Right forelimb (tissue), 1 donor: ENCODE measurements at regions not wholly inside any gene's neighbourhood (a gene's known extent, or its start where the extent isn't known, plus 50 kb on each side); places are given as distances from the start of the nearest gene placed in this dataset.
"Not testable (repeated sequence)": the region's sequence is repeated elsewhere in the genome, so short reads cannot be mapped to it uniquely, and the experiment has no call there.

ENCODE experiments used
- DNase-seq: peaks from one replicate; pipeline ENCODE4 v3.0.0-alpha.2; 2018

DNA sequence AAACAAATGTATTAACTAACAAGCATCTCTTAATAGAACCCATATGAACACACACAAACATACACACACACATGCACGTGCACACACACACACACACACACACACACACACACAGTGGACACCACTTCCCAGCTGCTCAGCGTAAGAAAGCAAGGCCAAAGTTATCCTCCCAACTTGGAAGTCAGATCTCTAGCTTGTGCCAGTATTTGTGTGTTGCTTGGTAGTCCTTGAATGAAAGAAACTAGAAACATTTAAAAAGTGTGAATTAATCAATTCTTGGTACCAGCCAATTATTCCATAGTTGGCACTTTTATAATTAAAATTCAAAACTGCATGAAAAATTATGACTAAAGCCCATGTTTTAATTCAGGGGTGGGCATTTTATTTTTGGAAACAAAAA lies 178.1 kb downstream of the TMEM161B start:
- DNase-seq, result no peak

DNA sequence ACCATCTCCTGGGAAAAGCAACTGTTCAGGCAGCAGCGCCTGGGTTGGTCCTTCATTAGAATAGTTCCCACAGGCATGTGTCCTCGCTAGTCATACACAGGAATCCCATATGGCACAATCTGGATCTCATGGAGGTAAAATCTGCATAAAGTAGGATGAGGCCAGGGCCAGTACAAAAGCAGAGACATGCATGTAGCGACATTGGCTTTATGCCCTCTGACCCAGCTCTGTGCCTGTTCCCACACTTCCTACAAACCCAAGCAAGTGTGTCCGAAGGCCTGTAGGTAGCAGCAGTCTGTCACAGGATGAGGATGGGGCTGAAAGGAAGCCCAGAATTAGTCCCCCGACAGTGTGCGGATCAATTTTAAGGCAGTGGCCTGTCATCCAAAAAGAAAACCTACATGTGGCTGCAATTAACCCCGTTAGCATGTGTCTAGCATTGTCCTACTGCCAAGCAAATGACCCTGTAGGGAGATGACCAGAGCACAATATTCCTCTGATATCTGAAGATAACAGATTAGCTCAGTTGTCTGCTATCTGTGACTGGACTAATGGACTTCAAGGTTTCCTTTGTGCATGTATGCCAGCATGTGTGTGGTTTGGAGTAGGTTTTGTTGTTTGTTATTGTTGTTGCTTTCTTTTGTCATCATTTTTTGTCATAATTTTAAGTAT lies 178.8 kb downstream of the TMEM161B start:
- DNase-seq, result no peak

DNA sequence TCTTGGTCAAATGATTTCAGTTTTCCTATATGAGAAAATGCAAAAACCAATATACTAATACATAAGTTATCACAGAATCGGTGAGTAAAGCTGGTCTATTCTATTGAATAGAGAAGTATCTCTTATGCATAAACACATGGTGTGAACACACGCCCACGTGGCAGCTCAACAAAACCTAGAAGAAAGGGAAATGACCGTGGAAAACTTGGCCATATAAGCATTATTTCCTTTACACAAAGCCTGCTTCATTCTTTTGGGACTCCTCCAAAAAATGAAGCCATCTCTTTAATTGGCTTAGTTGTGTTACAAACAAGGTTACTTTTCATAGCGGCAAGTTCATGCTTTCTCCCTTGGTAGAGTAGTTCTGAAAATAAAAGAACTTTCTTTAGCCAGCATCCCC lies 183.2 kb downstream of the TMEM161B start:
- no peak for DNase-seq

DNA sequence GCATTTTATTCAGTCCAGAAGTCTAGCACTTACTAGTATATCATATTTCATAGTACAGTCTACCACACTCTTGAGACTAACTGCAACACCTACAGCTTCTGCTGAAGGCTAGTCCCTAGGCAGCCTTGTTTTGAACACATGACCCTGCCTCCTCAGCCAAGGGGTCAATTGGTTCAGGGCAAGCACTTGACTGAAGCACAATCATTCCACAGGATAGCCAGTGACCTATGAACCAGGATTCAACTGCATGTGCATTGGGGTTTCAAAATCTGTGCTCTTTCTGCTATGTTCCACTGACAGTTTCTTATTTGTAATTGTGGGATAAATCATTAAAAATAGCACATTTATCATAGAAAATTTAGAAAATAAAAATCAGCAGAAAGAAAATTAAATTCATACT lies 186.8 kb downstream of the TMEM161B start:
- no peak for DNase-seq

DNA sequence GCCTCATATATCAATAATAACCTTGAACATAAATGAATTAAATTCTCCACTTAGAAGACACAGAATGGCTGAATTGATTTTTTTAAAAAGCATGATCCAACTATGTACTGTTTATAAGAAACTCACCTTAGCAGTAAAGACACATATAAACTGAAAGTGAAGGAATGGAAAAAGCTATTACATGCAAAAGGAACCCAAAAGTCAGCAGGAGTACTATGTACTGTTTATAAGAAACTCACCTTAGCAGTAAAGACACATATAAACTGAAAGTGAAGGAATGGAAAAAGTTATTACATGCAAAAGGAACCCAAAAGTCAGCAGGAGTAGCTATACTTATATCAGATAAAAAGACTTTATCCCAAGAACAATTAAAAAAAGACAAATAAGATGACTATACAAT lies 204.8 kb downstream of the TMEM161B start:
- DNase-seq, result no peak

DNA sequence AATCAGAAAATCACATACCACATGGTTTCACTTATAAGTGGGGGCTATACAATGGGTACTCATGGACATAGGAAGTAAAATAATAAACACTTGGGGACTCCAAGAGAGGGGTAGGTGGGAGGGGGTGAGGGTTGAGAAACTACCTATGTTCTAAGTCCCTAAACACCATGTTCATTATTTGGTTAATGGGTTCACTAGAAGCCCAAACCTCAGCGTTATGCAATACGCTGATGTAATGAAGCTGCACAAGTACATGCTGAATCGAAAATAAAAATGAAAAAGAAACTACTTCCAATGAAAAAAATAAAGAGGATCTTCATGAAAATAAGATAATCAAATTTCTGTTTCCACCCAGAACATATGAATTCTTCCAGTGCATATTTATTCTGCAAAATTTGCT lies 208.5 kb downstream of the TMEM161B start:
- DNase-seq, result no peak

DNA sequence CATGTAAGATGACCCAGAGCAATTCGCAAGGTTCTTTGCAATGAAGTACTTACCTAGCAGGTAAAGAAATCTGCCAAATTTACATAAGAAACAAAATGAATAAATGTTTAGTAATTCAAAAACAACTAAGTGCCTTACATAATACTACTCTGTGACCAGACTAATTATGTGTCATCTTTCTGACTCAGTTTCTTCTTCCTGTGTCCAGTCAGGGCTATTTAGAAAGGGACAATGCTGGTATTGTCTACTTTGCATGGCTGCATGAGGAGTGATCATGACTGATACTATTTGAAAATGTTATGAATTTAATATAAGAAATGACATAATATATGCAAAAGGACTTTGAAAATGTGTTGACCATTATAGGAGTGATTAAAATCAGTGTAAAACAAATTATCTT lies 210.0 kb downstream of the TMEM161B start:
- no peak for DNase-seq

DNA sequence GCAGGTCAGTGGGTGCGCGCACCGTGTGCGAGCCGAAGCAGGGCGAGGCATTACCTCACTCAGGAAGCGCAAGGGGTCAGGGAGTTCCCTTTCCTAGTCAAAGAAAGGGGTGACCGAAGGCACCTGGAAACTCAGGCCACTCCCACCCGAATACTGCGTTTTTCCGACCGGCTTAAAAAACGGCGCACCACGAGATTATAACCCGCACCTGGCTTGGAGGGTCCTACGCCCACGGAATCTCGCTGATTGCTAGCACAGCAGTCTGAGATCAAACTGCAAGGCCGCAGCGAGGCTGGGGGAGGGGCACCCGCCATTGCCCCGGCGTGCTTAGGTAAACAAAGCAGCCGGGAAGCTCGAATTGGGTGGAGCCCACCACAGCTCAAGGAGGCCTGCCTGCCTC lies 216.2 kb downstream of the TMEM161B start:
- not testable (repeated sequence) for DNase-seq

DNA sequence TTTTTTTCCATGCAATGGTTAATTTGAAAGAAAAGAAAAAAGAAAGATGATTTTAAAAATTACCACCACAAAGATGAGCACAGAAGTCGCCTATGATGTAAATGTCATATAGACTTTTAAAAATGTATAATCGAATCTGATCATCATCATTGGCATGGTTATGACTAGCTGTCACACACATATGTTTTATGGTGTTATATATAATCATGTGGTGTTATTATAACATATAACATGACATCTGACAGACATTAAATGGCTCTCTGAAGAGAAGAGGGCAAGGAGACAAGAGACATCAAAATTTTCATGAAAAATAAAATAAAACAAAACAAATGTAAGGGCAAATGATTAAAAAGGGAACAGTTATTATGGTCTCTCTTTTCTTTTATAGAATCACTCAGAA lies 217.5 kb downstream of the TMEM161B start:
- DNase-seq, result no peak

DNA sequence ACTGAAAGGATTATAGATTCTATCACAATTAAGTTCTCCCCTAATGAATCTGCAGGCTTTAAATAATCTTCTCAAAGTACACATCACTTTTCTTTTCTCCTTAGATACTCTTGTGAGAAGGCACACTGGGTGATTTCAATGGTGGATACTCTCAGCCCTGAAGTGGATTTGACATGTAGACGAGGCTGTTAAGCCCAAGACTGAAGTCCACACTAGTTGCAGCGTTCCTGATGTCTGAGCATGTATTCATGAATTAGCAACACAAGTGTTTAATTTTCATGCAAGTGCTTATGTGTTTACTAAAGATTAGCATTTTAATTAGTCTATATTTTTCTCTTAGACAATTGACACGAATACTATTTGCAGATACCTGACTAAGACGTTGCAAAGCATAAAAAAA lies 218.9 kb downstream of the TMEM161B start:
- no peak for DNase-seq

DNA sequence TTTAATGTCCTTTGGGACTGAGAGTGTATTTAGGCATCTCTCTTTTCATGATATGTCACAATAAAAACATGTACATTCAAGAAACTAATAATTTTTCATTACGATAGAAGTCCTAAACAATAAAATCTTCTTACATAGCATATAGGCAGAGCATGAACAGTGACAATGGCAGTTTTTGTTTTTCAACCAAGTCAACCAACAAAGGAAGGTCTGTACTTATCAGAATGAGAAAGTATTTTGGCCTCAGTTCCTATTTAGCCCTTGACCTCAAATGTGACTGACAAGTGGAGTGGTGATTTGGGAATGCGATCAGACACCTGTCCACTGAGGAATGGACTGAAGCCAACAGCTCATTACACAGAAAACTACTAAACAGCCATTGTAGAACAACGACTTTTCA lies 219.5 kb downstream of the TMEM161B start:
- DNase-seq, result no peak

DNA sequence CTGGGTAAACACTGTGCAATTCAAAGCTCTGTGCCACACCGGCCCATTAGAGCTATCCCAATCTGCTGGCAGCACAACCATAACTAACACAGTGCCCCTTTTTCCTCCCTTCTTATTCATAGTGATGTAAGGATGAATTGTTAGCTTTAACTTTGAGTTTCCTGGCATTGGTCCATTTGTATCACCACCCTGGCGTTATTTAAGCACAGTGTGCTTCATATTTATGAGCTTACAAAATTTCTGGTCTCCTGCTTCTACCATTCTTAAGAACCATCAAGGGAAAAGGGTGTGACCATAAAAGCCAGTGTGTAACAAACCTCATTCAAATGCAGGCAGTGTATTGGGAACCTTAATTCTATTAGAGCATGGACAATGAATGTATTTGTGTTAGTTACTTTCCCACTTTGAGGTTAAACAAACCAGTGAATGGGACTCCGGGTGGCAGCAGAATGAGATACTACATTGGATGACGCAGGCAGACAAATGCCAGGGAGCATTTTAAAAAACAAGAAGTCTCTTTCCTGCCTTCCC lies 222.6 kb downstream of the TMEM161B start:
- no peak for DNase-seq

DNA sequence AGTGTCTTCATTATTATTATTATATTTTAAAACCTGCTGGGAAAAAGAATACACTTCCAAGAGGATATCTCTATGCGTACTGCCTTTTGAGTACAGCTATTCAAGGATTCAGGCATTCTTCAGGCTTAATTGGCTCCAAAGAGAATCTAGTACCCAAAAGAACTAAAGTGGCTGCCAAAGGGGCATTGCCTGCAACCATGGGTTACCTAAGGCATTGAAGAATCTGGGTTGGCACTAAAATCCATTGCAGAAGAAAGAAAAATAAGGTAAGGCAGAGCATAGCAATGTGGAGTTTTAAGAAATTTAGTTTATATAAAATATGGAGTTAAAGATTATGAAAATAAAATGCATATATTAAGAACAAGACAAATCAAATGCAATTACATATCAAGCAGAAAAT lies 223.5 kb downstream of the TMEM161B start:
- DNase-seq, result no peak

DNA sequence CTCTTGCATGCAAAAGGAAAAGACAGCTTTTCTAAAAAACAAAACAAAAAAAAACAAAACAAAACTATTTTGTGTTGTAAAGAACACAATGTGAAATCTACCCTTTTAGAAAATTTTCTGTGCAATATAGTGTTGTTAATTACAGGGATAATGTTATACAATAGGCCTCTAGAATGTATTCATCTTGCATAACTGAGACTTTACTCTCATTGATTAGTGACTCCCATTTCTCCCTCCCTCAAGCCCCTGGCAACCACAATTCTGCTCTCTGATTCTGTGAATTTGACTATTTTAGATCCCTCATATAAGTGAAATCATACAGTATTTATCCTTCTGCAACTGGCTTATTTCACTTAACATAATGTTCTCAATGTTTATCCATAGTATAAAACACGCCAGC lies 234.1 kb downstream of the TMEM161B start:
- no peak for DNase-seq

DNA sequence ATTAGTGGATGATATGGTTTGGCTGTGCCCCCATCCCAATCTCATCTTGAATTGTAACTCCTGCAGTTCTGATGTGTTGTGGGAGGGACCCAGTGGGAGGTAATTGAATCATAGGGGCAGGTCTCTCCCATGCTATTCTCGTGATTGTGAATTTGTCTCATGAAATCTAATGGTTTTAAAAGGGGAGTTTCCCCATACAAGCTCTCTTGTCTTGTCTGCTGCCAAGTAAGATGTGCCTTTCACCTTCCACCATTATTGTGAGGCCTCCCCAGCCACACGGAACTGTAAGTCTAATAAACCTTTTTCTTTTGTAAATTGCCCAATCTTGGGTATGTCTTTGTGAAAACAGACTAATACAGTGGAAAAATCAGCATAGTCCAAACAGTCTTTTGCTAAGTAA lies 235.5 kb downstream of the TMEM161B start:
- DNase-seq, result no peak

DNA sequence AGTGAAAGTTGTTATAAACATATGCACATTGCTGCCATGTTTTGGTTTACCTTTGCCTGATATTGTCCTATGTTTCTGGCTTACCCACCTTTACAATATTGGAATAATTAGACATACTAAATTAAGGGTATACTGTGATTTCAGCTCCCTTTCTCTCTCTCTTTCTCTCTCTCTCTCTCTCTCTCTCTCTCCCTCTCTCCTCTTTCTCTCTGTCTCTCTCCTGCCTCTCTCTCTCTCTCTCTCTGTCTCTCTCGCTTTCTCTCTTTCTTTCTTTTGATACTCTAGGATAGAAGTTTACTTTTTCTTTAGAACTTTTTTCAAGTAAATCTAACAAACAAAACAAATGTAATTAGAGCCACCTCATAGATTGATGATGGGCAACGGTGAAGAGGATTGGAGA lies 239.6 kb downstream of the TMEM161B start:
- no peak for DNase-seq

DNA sequence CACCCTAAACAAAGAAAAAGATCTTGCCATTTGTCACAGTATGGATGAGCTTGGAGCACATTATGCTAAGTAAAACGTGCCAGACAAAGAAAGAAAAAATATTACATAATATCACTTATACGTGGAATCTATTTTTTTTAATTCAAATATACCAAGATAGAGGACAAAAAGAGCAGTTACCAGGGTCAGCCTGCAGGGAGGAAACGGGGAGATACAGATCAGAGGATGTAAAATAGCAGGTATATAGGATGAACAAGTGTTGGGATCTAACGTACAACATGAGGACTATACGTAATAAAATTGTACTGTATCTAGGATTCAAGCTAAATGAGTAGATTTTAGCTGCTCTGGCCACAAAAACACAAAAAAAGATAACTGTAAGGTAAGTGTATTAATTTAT lies 247.5 kb downstream of the TMEM161B start:
- no peak for DNase-seq

DNA sequence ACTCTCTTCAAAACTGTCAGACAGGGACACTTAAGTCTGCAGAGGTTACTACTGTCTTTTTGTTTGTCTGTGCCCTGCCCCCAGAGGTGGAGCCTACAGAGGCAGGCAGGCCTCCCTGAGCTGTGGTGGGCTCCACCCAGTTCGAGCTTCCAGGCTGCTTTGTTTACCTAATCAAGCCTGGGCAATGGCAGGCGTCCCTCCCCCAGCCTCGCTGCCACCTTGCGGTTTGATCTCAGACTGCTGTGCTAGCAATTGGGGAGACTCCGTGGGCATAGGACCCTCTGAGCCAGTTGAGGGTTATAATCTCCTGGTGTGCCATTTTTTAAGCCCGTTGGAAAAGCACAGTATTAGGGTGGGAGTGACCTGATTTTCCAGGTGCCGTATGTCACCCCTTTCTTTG lies 253.7 kb downstream of the TMEM161B start:
- not testable (repeated sequence) for DNase-seq

DNA sequence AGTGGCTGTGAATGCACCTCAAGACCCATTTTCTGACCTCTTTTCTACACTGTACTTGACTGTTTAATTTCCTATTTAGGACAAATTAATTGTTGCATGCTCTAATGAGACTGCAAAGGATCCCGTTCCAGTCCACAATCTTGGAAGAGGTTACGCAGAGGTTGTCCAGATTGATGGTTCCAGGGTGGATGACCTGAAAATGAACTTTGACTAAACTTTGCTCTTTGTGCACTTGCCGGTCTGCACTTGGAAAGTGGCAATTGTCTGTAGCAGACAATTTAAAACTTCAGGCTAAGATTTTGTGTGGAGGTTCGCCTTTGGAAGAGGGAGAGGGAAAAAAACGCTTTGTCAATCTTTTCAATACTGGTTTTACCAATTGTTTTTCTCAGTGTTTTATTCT lies 267.8 kb downstream of the TMEM161B start:
- DNase-seq, result no peak

DNA sequence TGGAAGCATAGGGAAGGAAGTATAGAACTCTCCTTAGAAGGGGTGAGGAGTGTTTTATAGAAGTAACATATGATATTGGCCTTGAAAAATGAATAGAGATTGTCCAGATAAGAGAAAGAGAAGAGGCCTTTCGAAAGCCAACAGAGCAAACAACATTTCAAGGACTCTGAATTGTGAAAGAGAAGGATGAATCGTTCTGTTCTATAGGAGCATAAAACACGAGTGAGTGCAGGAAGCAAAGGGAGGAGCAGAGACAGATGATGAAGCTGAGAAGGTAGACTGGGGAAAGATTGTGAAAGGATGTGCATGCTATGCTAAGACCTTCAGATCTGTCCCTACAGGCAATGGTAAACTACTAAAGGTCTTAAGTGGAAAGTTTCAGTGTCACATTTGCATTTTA lies 271.0 kb downstream of the TMEM161B start:
- no peak for DNase-seq

DNA sequence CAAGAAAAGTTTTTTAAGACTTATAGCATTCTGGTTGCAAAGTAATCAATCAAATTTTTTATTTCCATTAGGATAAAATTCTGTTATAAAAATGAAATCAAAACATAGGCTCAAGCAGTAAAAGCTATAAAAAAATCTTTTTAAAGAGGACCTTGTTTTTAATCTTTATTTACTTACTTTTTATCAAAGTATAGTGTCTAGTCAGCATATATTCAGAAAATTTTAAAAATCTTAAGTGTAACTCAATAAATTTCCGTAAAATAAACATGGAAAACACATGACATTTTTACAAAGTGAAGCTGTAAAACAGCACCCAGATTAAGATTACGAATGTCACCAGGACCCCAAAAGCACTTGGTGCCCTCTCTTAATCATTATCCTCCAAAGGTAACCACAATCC lies 302.4 kb downstream of the TMEM161B start:
- no peak for DNase-seq

DNA sequence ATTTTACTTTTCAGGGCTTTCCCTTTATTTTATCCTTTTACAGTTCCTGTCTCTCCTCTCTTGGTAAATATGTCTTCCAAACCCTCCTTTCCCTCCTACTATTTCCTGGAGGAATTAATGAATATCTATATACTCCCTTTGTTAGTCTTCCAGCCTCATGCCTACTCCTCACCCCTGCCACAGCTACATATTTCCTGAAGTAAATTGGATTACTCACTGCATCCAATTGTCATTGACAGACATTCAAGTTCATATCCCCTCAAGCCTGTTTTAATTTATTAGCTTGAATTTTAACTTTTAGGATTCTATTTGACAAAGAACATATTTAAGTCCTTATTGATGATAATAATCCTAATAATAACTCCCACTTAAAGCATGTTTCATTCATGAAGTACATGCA lies 314.5 kb downstream of the TMEM161B start:
- no peak for DNase-seq

DNA sequence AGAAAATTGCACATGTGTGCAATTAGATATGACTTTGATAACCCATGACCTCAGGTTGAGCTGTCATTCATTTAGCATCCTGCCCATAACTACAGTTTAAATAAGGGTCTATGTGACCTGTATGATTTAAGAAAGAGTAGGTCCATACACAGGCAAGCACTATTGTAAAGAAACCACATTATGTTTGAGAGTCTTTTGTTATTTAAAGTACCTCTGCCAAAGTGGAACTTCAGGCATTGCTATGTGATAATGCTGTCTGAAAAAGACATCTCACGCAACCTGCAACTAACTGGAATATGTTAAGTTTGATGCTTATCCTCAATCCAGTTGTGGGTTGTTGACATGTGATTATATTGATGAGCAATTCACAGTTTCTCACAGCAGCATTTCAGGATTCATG lies 317.0 kb downstream of the TMEM161B start:
- no peak for DNase-seq

DNA sequence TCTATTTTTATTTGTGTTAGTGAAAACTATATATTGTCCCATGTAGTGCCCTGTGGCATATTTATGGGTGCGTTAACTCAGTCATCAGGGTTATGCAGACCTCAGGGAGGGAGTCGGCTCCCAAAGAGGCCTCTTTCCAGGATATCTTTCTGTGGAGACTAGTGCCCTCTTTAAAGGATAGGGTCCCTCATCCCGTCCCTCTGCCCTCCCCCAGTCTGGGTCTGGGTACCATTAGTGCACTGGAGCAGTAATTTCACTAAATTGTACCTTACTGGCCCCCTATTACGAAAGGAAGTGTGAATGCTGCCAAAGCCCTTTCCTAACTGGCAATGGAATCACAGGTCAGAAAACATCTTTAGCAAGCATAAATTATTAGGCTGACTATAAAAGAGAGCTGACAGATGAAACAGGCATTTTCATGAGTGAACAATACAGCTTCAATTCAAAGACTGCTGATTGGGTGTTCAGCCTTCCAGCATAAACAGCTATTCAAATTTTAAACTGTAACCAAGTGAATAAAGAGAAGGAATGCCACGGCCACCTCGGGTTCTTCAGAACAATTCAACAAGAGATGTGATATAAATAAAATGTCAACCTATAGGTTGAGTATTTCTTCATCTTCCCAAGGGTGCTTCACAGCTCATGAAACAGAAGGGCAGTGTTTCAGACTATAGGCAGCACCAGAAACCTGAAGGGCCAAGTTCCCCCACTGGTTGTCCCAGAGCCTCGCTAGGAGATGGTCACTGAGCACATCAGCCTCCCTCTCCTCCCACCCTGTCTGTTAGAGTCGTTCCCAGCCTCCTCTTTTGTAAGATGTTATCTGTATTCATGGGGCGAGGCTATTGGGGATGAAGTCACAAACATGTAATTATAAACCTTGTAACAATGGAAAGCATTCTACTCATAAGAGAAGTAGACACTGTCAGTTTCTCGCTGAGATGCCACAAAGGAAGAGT lies 318.7 kb downstream of the TMEM161B start:
- DNase-seq, result no peak
